Endothelial cell of umbilical vein (primary cell): ENCODE measurements at regions not wholly inside any gene's neighbourhood (a gene's known extent, or its start where the extent isn't known, plus 50 kb on each side); places are given as distances from the start of the nearest gene placed in this dataset.

ENCODE experiments used
- BruUV-seq: library from RNA; stranded (reverse); fragments of 400-500 nt; replicated peaks from 2 replicates; lab custom pipeline; 2021; lab: Mats Ljungman, UMichigan
- CTCF ChIA-PET: fragments of 300-600, 350-600 bp; sonication (Branson Sonifier 250); formaldehyde crosslinking; loops from one replicate; lab custom pipeline; 2021; ENCODE audit warnings: antibody characterized with exemption, inconsistent platforms; lab: Charles Lee
- POLR2A ChIA-PET: fragments of 300-600, 350-600 bp; sonication (Branson Sonifier 250); formaldehyde crosslinking; loops from one replicate; lab custom pipeline; 2021; ENCODE audit warnings: antibody characterized with exemption, inconsistent platforms; lab: Charles Lee
- DNase-seq: peaks from one replicate; pipeline ENCODE4 v3.0.0-alpha.2; 2011; ENCODE audit warnings: low read depth, low spot score
- FAIRE-seq: peaks from 2 replicates; lab custom pipeline; 2011; peaks lifted over from hg19 to GRCh38; lab: Jason Lieb, UNC
- H2AFZ ChIP-seq: 2 replicates; pipeline ENCODE4 v1.6.0; 2012; ENCODE audit warnings: low read depth, low read length, control low read depth, inconsistent platforms
- H3K27ac ChIP-seq: 2 replicates; pipeline ENCODE4 v1.5.1; 2011; ENCODE audit warnings: low read depth, mild to moderate bottlenecking, control low read depth, low read length, moderate library complexity; ENCODE audit not compliant: insufficient read depth
- H3K27me3 ChIP-seq, 2 experiments: 2 replicates each; pipeline versions ENCODE4 v1.6.0 to v1.6.1; 2011; ENCODE audit warnings: low read length in 2 of 2, mixed read lengths in 1 of 2; ENCODE audit not compliant: control insufficient read depth in 2 of 2, insufficient read depth in 2 of 2
- H3K36me3 ChIP-seq, 2 experiments: 2 replicates in 1 of 2; 3 replicates in 1 of 2; pipeline ENCODE4 v1.5.1; 2011; ENCODE audit warnings: low read length in 2 of 2, mild to moderate bottlenecking in 1 of 2, moderate library complexity in 1 of 2; ENCODE audit not compliant: control insufficient read depth in 2 of 2, insufficient read depth in 2 of 2; ENCODE audit errors: extremely low read depth in 1 of 2
- H3K4me1 ChIP-seq: 3 replicates; pipeline ENCODE4 v1.5.1; 2011; ENCODE audit warnings: mild to moderate bottlenecking, low read length; ENCODE audit not compliant: control insufficient read depth, insufficient read depth; ENCODE audit errors: extremely low read depth
- H3K4me2 ChIP-seq: 2 replicates; pipeline ENCODE4 v1.6.1; 2011; ENCODE audit warnings: low read length, control low read depth, mixed read lengths; ENCODE audit not compliant: insufficient read depth
- H3K4me3 ChIP-seq, 3 experiments: fragments of 200-600 bp in 1 of 3; sonication (generic), shearing (Covaris generic) in 1 of 3; replicated peaks in 1 of 3; 2 replicates each; pipeline ENCODE4 v1.5.1; 2011 to 2016; ENCODE audit warnings: control low read depth in 3 of 3, low read length in 3 of 3, mild to moderate bottlenecking in 2 of 3, inconsistent platforms in 1 of 3, low read depth in 1 of 3, moderate library complexity in 1 of 3; ENCODE audit not compliant: insufficient read depth in 1 of 3
- H3K79me2 ChIP-seq: 2 replicates; pipeline ENCODE4 v1.6.0; 2012; ENCODE audit warnings: low read length, inconsistent platforms; ENCODE audit not compliant: control insufficient read depth, insufficient read depth
- H3K9ac ChIP-seq: replicated peaks from 2 replicates; pipeline ENCODE3; 2011; ENCODE audit warnings: low read length, control low read depth; ENCODE audit not compliant: insufficient read depth; ENCODE audit errors: extremely low read depth
- H3K9me1 ChIP-seq: replicated peaks from 3 replicates; pipeline ENCODE4 v1.6.0; 2011; ENCODE audit warnings: mild to moderate bottlenecking, low read length; ENCODE audit not compliant: control insufficient read depth, insufficient read depth; ENCODE audit errors: extremely low read depth
- H3K9me3 ChIP-seq: replicated peaks from 2 replicates; pipeline ENCODE4 v1.5.1; 2012; ENCODE audit warnings: low read length, inconsistent platforms; ENCODE audit not compliant: control insufficient read depth, insufficient read depth
- H4K20me1 ChIP-seq: replicated peaks from 2 replicates; pipeline ENCODE3; 2011; ENCODE audit warnings: mild to moderate bottlenecking, low read length; ENCODE audit not compliant: control insufficient read depth, insufficient read depth; ENCODE audit errors: extremely low read depth
- EZH2 ChIP-seq: IDR thresholded peaks from 2 replicates; pipeline ENCODE4 v1.6.1; 2012; ENCODE audit warnings: borderline replicate concordance, low read depth, mild to moderate bottlenecking, moderate library complexity, low read length, inconsistent platforms; ENCODE audit not compliant: severe bottlenecking
- POLR2A ChIP-seq: IDR thresholded peaks from 2 replicates; pipeline ENCODE4 v1.6.1; 2012; ENCODE audit warnings: low read depth, mild to moderate bottlenecking, control low read depth, low read length
- dilution Hi-C: fragments of 300-500 bp; cut with MboI; formaldehyde crosslinking; loops from one replicate; pipeline ENCODE4 v1.15.0; 2019; ENCODE audit warnings: low sequenced_read_pairs; ENCODE audit not compliant: extremely low pct_ligation_motif_present
- intact Hi-C: fragments of 100-400 bp; cut with micrococcal nuclease; formaldehyde crosslinking; loops from one replicate; pipeline ENCODE4 v1.10.0; 2022

DNA sequence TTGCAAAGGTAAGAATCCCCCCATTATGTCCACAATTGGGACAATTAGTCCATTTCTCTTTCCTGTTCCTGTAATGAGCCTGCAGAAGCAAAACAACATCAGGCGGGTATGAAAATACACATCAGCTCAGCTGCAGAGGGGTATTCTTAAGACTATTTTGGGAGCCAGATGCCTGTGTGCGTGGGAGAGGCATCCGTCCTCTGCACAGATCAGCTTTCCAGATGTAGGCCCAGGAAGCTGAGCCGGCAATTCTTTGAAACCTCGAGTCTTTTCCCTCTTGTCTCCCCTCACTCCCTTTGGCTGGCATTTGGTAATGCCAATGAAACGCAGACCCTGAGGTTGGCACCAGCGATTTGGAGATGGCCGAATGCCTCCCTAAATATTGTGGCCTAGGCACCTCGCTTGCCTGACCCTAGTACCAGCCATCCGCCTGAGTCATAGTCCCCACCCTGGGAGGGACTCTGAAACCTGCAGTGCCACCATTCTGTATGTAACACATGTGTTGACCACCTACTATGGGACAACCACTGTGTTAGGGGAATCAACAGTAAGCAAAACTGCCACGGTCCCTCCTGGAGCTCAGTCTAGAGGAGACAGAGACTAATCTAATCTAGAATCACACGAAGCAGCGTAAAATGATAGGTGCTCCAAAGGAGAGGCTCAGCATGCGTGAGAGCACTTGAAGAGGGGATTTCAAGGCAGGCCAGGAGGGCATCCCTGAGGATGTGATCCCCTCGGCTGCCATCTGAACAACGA is 603.0 kb downstream of the MATN1 start:
- H3K4me3 ChIP-seq, result no peak overlapping the region
- no peak overlapping the region for H3K9ac ChIP-seq
- ChIA-PET POLR2A (no interaction called here), CTCF (no interaction called here)
- H2AFZ ChIP-seq, result no peak overlapping the region
- no peak for DNase-seq
- H3K79me2 ChIP-seq, result no peaks in the 10 kb centered on the region
- BruUV-seq, result no TSS peak
- H3K36me3 ChIP-seq, result no peaks in the 10 kb centered on the region
- intact Hi-C loops (no loop called here), dilution Hi-C loops (no loop called here)
- TF ChIP-seq EZH2, result no peak
- H3K4me1 ChIP-seq, result no peaks in the 10 kb centered on the region
- H3K27me3 ChIP-seq, result no peaks in the 10 kb centered on the region
- H3K27ac ChIP-seq, result no peak overlapping the region
- H3K9me1 ChIP-seq, result no peaks in the 10 kb centered on the region
- no peaks in the 10 kb centered on the region for H3K9me3 ChIP-seq
- H3K4me2 ChIP-seq, result no peak overlapping the region
- FAIRE-seq, result no peak
- H4K20me1 ChIP-seq, result no peaks in the 10 kb centered on the region

DNA sequence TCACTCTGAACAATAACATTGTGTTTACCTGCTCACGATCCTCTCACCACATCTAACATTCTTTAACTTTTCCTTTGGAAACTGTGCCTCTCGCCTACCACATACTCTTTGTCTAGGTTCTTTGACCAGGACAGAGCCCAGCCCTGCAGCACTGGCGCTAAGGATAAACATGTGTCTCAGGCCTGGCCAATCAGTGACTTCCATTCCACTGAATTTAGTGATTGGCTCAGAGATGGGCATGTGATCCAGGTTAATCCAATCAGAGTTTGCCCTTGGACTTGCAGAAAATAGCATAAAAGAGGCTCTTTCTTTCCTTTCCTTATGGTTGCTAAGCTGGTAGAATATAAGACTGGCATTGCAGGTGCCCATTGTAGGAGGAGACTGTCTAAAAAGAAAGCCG is 605.7 kb downstream of the MATN1 start:
- H3K9me3 ChIP-seq, result no peaks in the 10 kb centered on the region
- no peak overlapping the region for H2AFZ ChIP-seq
- H3K4me3 ChIP-seq, result no peak overlapping the region
- no peaks in the 10 kb centered on the region for H3K36me3 ChIP-seq
- ChIA-PET POLR2A (no interaction called here), CTCF (no interaction called here)
- intact Hi-C loops (no loop called here), dilution Hi-C loops (no loop called here)
- H3K27ac ChIP-seq, result no peak overlapping the region
- TF ChIP-seq POLR2A, result no peak
- no peaks in the 10 kb centered on the region for H3K4me1 ChIP-seq
- no peaks in the 10 kb centered on the region for H3K79me2 ChIP-seq
- no peaks in the 10 kb centered on the region for H3K27me3 ChIP-seq
- DNase-seq (no peak), FAIRE-seq (no peak)
- no peaks in the 10 kb centered on the region for H3K9me1 ChIP-seq
- no peak overlapping the region for H3K9ac ChIP-seq
- no peaks in the 10 kb centered on the region for H4K20me1 ChIP-seq
- BruUV-seq, result no TSS peak
- no peak overlapping the region for H3K4me2 ChIP-seq
